Immature natural killer cell (primary cell): ENCODE measurements at regions not wholly inside any gene's neighbourhood (a gene's known extent, or its start where the extent isn't known, plus 50 kb on each side); places are given as distances from the start of the nearest gene placed in this dataset.
"Not testable (repeated sequence)": the region's sequence is repeated elsewhere in the genome, so short reads cannot be mapped to it uniquely, and the experiment has no call there.

Experiments
- DNase-seq, 3 donors: peaks; one replicate each; pipeline ENCODE4 v3.0.0; 2022; ENCODE audit warnings: mixed read lengths in 1 of 3
- H3K27ac Mint-ChIP-seq, 6 donors: one replicate each; pipeline ENCODE4 v1.8.0; 2020; ENCODE audit warnings: mixed read lengths in 6 of 6, mild to moderate bottlenecking in 5 of 6, inconsistent platforms in 4 of 6, moderate library complexity in 3 of 6
- H3K27me3 Mint-ChIP-seq, 3 donors: one replicate each; pipeline ENCODE4 v1.8.0; 2020 to 2021; ENCODE audit warnings: low read depth in 3 of 3, mild to moderate bottlenecking in 3 of 3, mixed read lengths in 3 of 3, moderate library complexity in 3 of 3, inconsistent platforms in 1 of 3
- H3K36me3 Mint-ChIP-seq, 3 donors: one replicate each; pipeline ENCODE4 v1.8.0; 2020; ENCODE audit warnings: mixed read lengths in 3 of 3, inconsistent platforms in 2 of 3, mild to moderate bottlenecking in 2 of 3
- H3K4me1 Mint-ChIP-seq, 2 donors: one replicate each; pipeline ENCODE4 v1.8.0; 2020; ENCODE audit warnings: inconsistent platforms in 2 of 2, mild to moderate bottlenecking in 2 of 2, mixed read lengths in 2 of 2, moderate library complexity in 1 of 2
- H3K4me3 Mint-ChIP-seq, 5 donors: one replicate each; pipeline ENCODE4 v1.8.0; 2020; ENCODE audit warnings: mild to moderate bottlenecking in 5 of 5, mixed read lengths in 5 of 5, inconsistent platforms in 3 of 5, moderate library complexity in 3 of 5
- H3K9me3 Mint-ChIP-seq, 6 donors: one replicate each; pipeline ENCODE4 v1.8.0; 2020; ENCODE audit warnings: mild to moderate bottlenecking in 6 of 6, mixed read lengths in 6 of 6, inconsistent platforms in 4 of 6, moderate library complexity in 3 of 6

DNA sequence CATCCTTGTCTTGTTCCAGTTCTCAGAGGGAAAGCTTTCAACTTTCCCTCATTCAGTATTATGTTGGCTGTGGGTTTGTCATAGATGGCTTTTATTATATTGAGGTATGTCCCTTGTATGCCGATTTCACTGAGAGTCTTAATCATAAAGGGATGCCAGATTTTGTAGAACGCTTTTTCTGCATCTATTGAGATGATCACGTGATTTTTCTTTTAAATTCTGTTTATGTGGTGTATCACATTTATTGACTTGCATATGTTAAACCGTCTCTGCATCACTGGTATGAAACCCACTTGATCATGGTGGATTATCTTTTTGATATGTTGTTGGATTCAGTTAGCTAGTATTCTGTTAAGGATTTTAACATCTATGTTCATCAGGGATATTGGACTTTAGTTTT lies 313.7 kb upstream of the AMOT start:
- H3K4me3 Mint-ChIP-seq, H3K9me3 Mint-ChIP-seq, H3K27me3 Mint-ChIP-seq, H3K27ac Mint-ChIP-seq, H3K4me1 Mint-ChIP-seq, DNase-seq, H3K36me3 Mint-ChIP-seq: not testable (repeated sequence)

DNA sequence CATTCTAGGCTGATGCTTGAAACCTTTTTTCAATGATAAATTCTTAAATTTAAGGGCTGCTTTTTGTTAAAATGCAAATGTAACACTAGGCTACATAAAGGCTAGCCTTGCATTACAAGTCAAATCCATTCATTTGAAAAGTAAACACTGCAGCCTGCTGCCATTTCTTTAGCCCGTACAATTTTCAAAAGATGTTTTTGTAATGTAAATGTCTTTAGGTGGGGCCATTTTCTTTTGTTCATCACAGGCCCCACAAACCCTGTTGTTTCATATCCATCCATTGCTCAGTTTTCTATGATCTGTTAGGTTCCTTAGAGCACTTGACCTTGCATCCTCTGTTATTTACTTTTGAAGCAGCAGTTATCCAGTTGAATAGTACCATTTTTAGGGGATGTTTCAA lies 296.2 kb upstream of the AMOT start:
- Mint-ChIP-seq H3K4me3 (no peak overlapping the region), H3K27me3 (peaks cover 0 to 2% (median 0%) of the 10 kb centered on the region in 3 donors), H3K9me3 (peaks cover 0 to 4% (median 2%) of the 10 kb centered on the region in 6 donors), H3K27ac (no peak overlapping the region), H3K4me1 (no peaks in the 10 kb centered on the region), H3K36me3 (no peaks in the 10 kb centered on the region)
- DNase-seq = no peak

GRCh38 chrX:113133316-113133715 lies 292.7 kb upstream of the AMOT start:
- H3K4me3 Mint-ChIP-seq = no peak overlapping the region
- H3K27ac Mint-ChIP-seq = no peak overlapping the region
- peaks cover 0 to 4% (median 0%) of the 10 kb centered on the region in 3 donors for H3K27me3 Mint-ChIP-seq
- peaks cover 0 to 4% (median 1%) of the 10 kb centered on the region in 6 donors for H3K9me3 Mint-ChIP-seq
- DNase-seq = no peak
- H3K4me1 Mint-ChIP-seq = no peaks in the 10 kb centered on the region
- H3K36me3 Mint-ChIP-seq = no peaks in the 10 kb centered on the region

DNA sequence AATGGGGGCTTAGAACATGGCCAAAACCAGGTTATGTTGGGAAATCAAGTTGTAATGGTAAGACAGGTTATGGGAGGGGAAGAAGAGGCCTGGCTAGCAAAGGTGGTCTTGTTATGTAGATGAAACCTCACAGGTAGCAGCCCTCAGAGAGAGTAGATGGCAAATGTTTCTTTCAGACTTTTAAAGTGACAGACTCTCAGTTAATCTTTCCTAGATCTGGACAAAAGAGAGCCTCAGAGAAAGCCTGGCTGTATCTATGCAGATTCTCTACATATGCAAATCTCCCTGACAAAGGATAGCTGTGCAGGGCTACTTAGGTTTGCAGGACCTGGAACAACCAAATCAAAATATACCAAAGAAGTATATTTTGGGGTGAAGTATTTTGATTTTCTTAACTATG lies 284.1 kb upstream of the AMOT start:
- H3K4me3 Mint-ChIP-seq = no peak overlapping the region
- peaks cover 0 to 3% (median under 1%) of the 10 kb centered on the region in 6 donors for H3K9me3 Mint-ChIP-seq
- no peaks in the 10 kb centered on the region for H3K4me1 Mint-ChIP-seq
- no peaks in the 10 kb centered on the region for H3K27me3 Mint-ChIP-seq
- no peak for DNase-seq
- H3K36me3 Mint-ChIP-seq = no peaks in the 10 kb centered on the region
- H3K27ac Mint-ChIP-seq = no peak overlapping the region

GRCh38 chrX:113075521-113075920 lies 234.9 kb upstream of the AMOT start:
- no peak for DNase-seq
- H3K36me3 Mint-ChIP-seq = no peaks in the 10 kb centered on the region
- H3K27me3 Mint-ChIP-seq = peaks cover 0 to 5% (median 3%) of the 10 kb centered on the region in 3 donors
- peaks cover 0 to 1% (median 0%) of the 10 kb centered on the region in 6 donors for H3K9me3 Mint-ChIP-seq
- no peak overlapping the region for H3K27ac Mint-ChIP-seq
- H3K4me3 Mint-ChIP-seq = no peak overlapping the region
- H3K4me1 Mint-ChIP-seq = no peaks in the 10 kb centered on the region

DNA sequence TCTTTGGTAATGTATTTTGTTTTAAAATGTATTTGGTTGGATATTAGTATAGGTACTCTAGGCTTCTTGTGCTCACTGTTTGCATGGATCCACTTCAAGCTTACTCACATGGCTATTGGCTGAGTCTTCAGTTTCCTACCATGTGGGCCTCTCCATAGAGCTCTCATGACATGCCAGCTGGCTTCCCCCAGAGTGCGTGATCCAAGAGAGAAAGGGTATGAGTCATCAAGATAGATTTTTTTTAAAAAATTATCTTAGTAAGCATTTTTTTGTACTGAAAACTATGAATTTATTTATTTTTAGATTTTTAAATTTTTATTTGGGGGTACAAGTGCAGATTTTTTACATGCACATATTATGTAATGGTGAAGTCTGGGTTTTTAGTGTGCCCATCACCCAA lies 219.1 kb upstream of the AMOT start:
- Mint-ChIP-seq H3K27me3 (peaks cover 0 to 4% (median 1%) of the 10 kb centered on the region in 3 donors), H3K36me3 (no peaks in the 10 kb centered on the region), H3K4me1 (no peaks in the 10 kb centered on the region), H3K9me3 (peaks cover 0 to 10% (median 2%) of the 10 kb centered on the region in 6 donors), H3K27ac (no peak overlapping the region), H3K4me3 (no peak overlapping the region)
- DNase-seq = no peak

- no peaks in the 10 kb centered on the region for H3K4me1 Mint-ChIP-seq
- H3K9me3 Mint-ChIP-seq = peaks cover 0 to 3% (median 2%) of the 10 kb centered on the region in 6 donors
- no peak overlapping the region for H3K4me3 Mint-ChIP-seq
- no peak for DNase-seq
- peaks cover 0 to 4% (median 1%) of the 10 kb centered on the region in 3 donors for H3K27me3 Mint-ChIP-seq
- no peaks in the 10 kb centered on the region for H3K36me3 Mint-ChIP-seq
- H3K27ac Mint-ChIP-seq = no peak overlapping the region
Measured at GRCh38 chrX:113058634-113059033, 218.0 kb upstream of the AMOT start.

DNA sequence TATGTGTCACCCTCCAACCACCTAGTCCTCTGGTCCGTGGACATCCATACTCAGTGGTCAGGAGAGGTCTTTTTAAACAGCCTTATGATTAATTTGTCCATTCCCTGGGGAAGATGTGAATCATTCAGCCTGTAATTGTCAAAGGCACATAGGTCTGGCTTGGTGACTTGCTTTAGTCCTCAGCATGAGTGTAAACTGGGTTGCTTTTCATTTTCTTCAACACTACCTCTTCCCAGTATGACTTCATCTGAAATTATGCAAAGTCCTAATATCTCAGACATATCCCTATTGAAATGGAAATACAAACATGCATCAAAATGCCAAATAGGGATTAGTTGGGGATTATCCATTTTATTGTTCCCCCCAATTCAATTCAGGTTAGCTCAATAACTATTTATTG lies 208.3 kb upstream of the AMOT start:
- Mint-ChIP-seq H3K9me3 (peaks cover 0 to 6% (median 1%) of the 10 kb centered on the region in 6 donors), H3K27me3 (peaks cover 2 to 16% (median 3%) of the 10 kb centered on the region in 3 donors), H3K27ac (no peak overlapping the region), H3K36me3 (peaks cover 0 to 4% (median 0%) of the 10 kb centered on the region in 3 donors), H3K4me3 (no peak overlapping the region), H3K4me1 (no peaks in the 10 kb centered on the region)
- DNase-seq = no peak

DNA sequence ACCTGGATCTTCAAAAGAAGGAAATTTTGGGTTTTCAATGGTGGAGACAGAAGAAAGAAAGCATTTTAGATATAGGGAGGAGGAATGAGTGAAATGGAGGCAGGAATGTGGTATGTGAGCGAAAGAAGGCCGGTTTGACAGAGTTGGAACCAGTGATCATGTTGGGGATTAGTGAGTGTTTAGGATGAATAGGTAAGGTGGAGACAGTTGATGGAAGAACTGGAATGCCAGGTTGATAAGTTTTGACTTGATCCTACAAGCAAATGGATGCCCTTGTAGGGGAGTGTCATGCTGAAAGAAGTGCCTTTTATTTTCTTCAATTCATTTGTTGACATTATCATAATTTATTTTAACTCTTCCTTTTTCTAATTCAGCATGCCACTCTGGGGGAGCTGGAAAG lies 207.8 kb upstream of the AMOT start:
- H3K4me1 Mint-ChIP-seq = no peaks in the 10 kb centered on the region
- H3K27me3 Mint-ChIP-seq = peaks cover 2 to 20% (median 8%) of the 10 kb centered on the region in 3 donors
- H3K4me3 Mint-ChIP-seq = no peak overlapping the region
- H3K9me3 Mint-ChIP-seq = peaks cover 0 to 6% (median 1%) of the 10 kb centered on the region in 6 donors
- H3K27ac Mint-ChIP-seq = no peak overlapping the region
- DNase-seq = no peak
- peaks cover 0 to 4% (median 0%) of the 10 kb centered on the region in 3 donors for H3K36me3 Mint-ChIP-seq

DNA sequence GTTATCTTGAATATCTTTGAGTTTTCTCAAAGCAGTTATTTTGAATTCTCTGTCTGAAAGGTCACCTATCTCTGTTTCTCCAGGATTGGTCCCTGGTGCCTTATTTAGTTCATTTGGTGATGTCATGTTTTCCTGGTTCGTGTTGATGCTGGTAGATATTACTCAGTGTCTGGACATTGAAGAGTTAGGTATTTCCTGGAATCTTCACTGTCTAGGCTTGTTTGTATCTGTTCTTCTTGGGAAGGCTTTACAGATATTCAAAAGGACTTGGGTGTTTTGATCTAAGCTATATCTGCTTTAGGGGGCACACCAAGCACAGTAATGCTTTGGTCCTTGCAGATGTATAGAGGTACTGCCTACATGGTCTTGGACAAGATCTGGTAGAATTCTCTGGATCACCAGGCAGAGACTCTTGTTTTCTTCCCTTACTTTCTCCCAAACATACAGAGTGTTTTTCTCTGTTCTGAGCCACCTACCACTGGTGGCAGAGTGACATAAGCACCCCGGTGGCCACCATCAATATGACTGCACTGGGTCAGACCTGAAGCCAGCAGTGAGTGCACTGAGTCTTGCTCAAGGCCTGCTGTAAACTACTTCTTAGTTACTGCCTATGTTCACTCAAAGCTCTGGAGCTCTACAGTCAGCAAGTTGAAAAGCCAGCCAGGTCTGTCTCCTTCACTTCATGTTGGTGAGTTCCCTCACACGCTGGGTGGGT lies 193.5 kb upstream of the AMOT start:
- DNase-seq = no peak
- no peaks in the 10 kb centered on the region for H3K36me3 Mint-ChIP-seq
- H3K27me3 Mint-ChIP-seq = peaks cover 0 to 7% (median 2%) of the 10 kb centered on the region in 3 donors
- H3K4me1 Mint-ChIP-seq = no peaks in the 10 kb centered on the region
- no peaks in the 10 kb centered on the region for H3K9me3 Mint-ChIP-seq
- H3K27ac Mint-ChIP-seq = no peak overlapping the region
- H3K4me3 Mint-ChIP-seq = no peak overlapping the region

DNA sequence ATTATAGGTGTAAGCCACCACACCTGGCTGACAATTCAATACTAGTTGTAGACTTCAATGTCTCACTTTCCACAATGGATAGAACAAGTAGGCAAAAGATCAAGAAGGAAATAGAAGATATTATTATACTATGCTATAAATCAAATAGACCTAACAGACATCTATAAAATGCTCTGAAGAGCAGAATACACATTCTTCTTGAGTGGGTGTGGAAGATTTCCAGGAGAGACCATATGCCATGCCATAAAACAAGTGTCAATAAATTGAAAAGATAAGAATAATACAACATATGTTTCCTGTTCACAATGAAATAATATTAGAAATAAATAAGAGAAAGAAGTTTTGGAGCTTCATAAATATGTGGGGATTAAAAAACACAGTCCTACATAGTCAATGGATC lies 179.3 kb upstream of the AMOT start:
- no peaks in the 10 kb centered on the region for H3K36me3 Mint-ChIP-seq

GRCh38 chrX:113009837-113010236 lies 169.2 kb upstream of the AMOT start:
- no peak overlapping the region for H3K4me3 Mint-ChIP-seq
- DNase-seq = no peak
- peaks cover 0 to 3% (median 0%) of the 10 kb centered on the region in 3 donors for H3K27me3 Mint-ChIP-seq
- H3K4me1 Mint-ChIP-seq = no peaks in the 10 kb centered on the region
- no peak overlapping the region for H3K27ac Mint-ChIP-seq
- H3K9me3 Mint-ChIP-seq = peaks cover 0 to 2% (median 0%) of the 10 kb centered on the region in 6 donors
- H3K36me3 Mint-ChIP-seq = no peaks in the 10 kb centered on the region

More for the DNA sequence above, 179.3 kb upstream of the AMOT start:
- Mint-ChIP-seq H3K4me3 (no peak overlapping the region), H3K27me3 (peaks cover 0 to 10% (median 2%) of the 10 kb centered on the region in 3 donors), H3K27ac (no peak overlapping the region), H3K4me1 (no peaks in the 10 kb centered on the region), H3K9me3 (no peaks in the 10 kb centered on the region)
- no peak for DNase-seq

DNA sequence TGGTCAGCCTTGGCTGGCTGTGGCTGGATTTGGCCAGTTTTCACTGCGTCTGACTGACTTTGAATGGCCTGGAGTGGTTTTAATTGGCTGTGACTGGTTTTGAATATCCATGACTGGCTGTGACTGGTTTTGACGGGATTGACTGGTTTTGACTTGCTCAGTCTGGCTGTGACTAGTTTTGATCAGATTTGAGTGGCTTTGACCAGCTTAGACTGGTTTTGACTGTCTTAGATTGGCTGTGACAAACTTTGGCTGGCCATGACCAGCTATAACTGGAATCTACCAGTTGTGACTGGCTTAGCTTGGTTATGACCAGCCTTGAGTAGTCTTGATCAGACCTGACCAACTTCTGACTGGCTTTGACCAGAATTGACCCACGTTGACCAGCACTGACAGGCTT lies 168.4 kb upstream of the AMOT start:
- Mint-ChIP-seq H3K4me3 (no peak overlapping the region), H3K27me3 (peaks cover 0 to 3% (median 0%) of the 10 kb centered on the region in 3 donors), H3K27ac (no peak overlapping the region), H3K9me3 (peaks cover 0 to 2% (median 0%) of the 10 kb centered on the region in 6 donors), H3K4me1 (no peaks in the 10 kb centered on the region), H3K36me3 (no peaks in the 10 kb centered on the region)
- no peak for DNase-seq

GRCh38 chrX:113001836-113002235 lies 161.2 kb upstream of the AMOT start:
- peaks cover 3 to 7% (median 3%) of the 10 kb centered on the region in 3 donors for H3K27me3 Mint-ChIP-seq
- H3K27ac Mint-ChIP-seq = no peak overlapping the region
- no peaks in the 10 kb centered on the region for H3K36me3 Mint-ChIP-seq
- H3K4me3 Mint-ChIP-seq = no peak overlapping the region
- no peaks in the 10 kb centered on the region for H3K9me3 Mint-ChIP-seq
- H3K4me1 Mint-ChIP-seq = peaks cover 14 to 18% of the 10 kb centered on the region in 2 donors
- no peak for DNase-seq

- Mint-ChIP-seq H3K4me1 (peaks cover 14 to 18% of the 10 kb centered on the region in 2 donors), H3K4me3 (no peak overlapping the region), H3K9me3 (peaks cover 0 to 3% (median 0%) of the 10 kb centered on the region in 6 donors), H3K36me3 (no peaks in the 10 kb centered on the region), H3K27ac (no peak overlapping the region), H3K27me3 (peaks cover 3 to 7% (median 4%) of the 10 kb centered on the region in 3 donors)
- no peak for DNase-seq
Measured at GRCh38 chrX:112997991-112998390, 157.4 kb upstream of the AMOT start.
